Stomach (tissue), 8 donors: ENCODE measurements at regions not wholly inside any gene's neighbourhood (a gene's known extent, or its start where the extent isn't known, plus 50 kb on each side); places are given as distances from the start of the nearest gene placed in this dataset.

Source experiments
- DNase-seq, 2 donors: peaks; one replicate each; pipeline versions ENCODE4 v3.0.0 to v3.0.0-alpha.2; 2013 to 2019
- H3K27ac ChIP-seq, 5 donors: fragments of 200-600 bp in 4 of 5; sonication (generic) in 4 of 5; one replicate each; pipeline ENCODE4 v1.5.1; 2013 to 2019; ENCODE audit warnings: mild to moderate bottlenecking in 1 of 5, moderate library complexity in 1 of 5
- H3K27me3 ChIP-seq, 3 donors: fragments of 200-600 bp; sonication (generic); one replicate each; pipeline ENCODE4 v1.5.1; 2017 to 2019; ENCODE audit warnings: mixed run types in 1 of 3
- H3K36me3 ChIP-seq, 4 donors: fragments of 200-600 bp; sonication (generic); 1 replicate in 3 of 4; 2 replicates in 1 of 4; pipeline ENCODE4 v1.5.1; 2016 to 2019
- H3K4me1 ChIP-seq, 4 donors: fragments of 200-600 bp; sonication (generic); one replicate each; pipeline ENCODE4 v1.5.1; 2016 to 2019
- H3K4me3 ChIP-seq, 4 donors: fragments of 200-600 bp; sonication (generic) in 3 of 4; one replicate each; pipeline ENCODE4 v1.5.1; 2016 to 2019; ENCODE audit warnings: mild to moderate bottlenecking in 1 of 4
- H3K9me3 ChIP-seq, 4 donors: fragments of 200-600 bp; sonication (generic); one replicate each; pipeline ENCODE4 v1.5.1; 2016 to 2019
- EP300 ChIP-seq: sonication (generic); formaldehyde crosslinking; IDR thresholded peaks from one replicate; pipeline ENCODE4 v1.6.1; 2017; ENCODE audit warnings: antibody characterized with exemption
- POLR2A ChIP-seq, 4 donors: fragments of 450-650 bp; IDR thresholded peaks; one replicate each; pipeline ENCODE4 v1.6.1; 2016; ENCODE audit warnings: antibody characterized with exemption in 4 of 4, control low read depth in 2 of 4, mild to moderate bottlenecking in 1 of 4, moderate library complexity in 1 of 4
- POLR2AphosphoS5 ChIP-seq, 3 donors: sonication (generic); formaldehyde crosslinking; IDR thresholded peaks; one replicate each; pipeline ENCODE4 v1.6.1; 2016; ENCODE audit warnings: antibody characterized with exemption in 3 of 3
- WGBS, 5 donors: extraction: QIAGEN DNeasy Blood & Tissue Kit in 3 of 5; methylation state at CpG; one replicate each; pipeline versions ENCODE4 v1.1.5 to v1.1.7; 2013 to 2018; 5-methylcytosine and 5-hydroxymethylcytosine counted together
- intact Hi-C: fragments of 100-400 bp; cut with DNase I; formaldehyde crosslinking; loops from one replicate; pipeline ENCODE4 v1.15.1; 2023; ENCODE audit warnings: low total_unique reads
- TF ChIP-seq, protein P1 (sequence below), 7 experiments: fragments of 450-650 bp in 4 of 7; fragments of 200-600 bp in 3 of 7; sonication (generic) in 3 of 7; IDR thresholded peaks; one replicate each; pipeline ENCODE4 v1.5.1; 2016 to 2019; ENCODE audit warnings: antibody characterized with exemption in 7 of 7, control low read depth in 2 of 7, mild to moderate bottlenecking in 1 of 7
- donor health status: healthy with polysubstance abuse.
- donor health status: Bipolar disorder and iron deficiency.
- donor health status: healthy.

DNA sequence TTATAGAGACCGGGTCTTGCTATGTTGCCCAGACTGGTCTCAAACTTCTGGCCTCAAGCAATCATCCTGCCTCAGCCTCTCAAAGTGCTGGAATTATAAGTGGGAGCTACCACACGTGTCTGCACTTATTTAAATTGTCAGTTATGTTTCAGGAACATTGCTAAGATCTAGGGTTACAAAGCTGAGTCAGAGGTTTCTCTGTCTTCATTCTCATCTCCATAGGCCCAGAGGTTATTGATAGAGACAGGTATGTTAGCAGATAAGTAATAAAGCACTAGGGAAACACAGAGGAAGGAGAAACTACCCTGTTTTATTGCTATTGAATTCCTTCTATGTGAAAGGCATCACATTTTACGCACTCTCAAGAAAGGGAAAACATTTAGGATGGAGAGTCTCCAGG, 214.1 kb downstream of the REEP3 start:
- Histone ChIP-seq H3K4me1 (no peaks in the 10 kb centered on the region), H3K9me3 (no peaks in the 10 kb centered on the region), H3K36me3 (no peaks in the 10 kb centered on the region), H3K27ac (no peak overlapping the region), H3K4me3 (no peak overlapping the region), H3K27me3 (no peaks in the 10 kb centered on the region)
- intact Hi-C loops, result no loop called here
- no peak for DNase-seq
- WGBS, 5 donors, result 85 to 90% (median 87%) methylated on average over 3 of the region's 3 CpGs
- TF ChIP-seq EP300, result no peak
- TF ChIP-seq POLR2AphosphoS5 (IDR thresholded peaks at IDR 0.05), result no peak
- TF ChIP-seq POLR2A (IDR thresholded peaks at IDR 0.05), result no peak
- TF ChIP-seq, protein P1, sequence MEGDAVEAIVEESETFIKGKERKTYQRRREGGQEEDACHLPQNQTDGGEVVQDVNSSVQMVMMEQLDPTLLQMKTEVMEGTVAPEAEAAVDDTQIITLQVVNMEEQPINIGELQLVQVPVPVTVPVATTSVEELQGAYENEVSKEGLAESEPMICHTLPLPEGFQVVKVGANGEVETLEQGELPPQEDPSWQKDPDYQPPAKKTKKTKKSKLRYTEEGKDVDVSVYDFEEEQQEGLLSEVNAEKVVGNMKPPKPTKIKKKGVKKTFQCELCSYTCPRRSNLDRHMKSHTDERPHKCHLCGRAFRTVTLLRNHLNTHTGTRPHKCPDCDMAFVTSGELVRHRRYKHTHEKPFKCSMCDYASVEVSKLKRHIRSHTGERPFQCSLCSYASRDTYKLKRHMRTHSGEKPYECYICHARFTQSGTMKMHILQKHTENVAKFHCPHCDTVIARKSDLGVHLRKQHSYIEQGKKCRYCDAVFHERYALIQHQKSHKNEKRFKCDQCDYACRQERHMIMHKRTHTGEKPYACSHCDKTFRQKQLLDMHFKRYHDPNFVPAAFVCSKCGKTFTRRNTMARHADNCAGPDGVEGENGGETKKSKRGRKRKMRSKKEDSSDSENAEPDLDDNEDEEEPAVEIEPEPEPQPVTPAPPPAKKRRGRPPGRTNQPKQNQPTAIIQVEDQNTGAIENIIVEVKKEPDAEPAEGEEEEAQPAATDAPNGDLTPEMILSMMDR (IDR thresholded peaks at IDR 0.05), result no peak

DNA sequence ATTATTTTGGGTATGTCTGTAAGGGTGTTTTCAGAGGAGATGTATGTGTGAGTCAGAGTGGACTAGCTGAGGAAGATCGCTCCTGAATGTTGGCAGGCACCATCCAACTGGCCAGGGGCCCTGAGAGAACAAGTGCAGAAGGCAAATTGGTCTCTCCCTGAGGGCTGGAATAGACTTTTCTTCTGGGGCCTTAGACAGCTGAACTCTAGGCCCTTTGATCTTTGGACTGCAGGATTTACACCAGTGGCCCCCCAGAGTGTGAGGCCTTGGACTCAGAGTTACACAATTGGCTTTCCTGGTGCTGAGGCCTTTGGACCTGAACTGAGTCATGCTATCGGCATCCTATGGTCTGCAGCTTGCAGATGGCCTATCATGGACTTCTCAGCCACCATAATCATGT, 217.2 kb downstream of the REEP3 start:
- Histone ChIP-seq H3K27ac (no peak overlapping the region), H3K27me3 (no peaks in the 10 kb centered on the region), H3K9me3 (no peaks in the 10 kb centered on the region), H3K36me3 (no peaks in the 10 kb centered on the region), H3K4me3 (no peak overlapping the region), H3K4me1 (no peaks in the 10 kb centered on the region)
- intact Hi-C loops, result no loop called here
- WGBS, 5 donors, result 61 to 87% (median 81%) methylated on average over 2 of the region's 2 CpGs
- DNase-seq, result peak in 1 of 2 donors; percentile 38
- TF ChIP-seq EP300 (no peak), POLR2AphosphoS5 (IDR thresholded peaks at IDR 0.05) (no peak), POLR2A (IDR thresholded peaks at IDR 0.05) (no peak)
- TF ChIP-seq, protein P1 (IDR thresholded peaks at IDR 0.05), result no peak

DNA sequence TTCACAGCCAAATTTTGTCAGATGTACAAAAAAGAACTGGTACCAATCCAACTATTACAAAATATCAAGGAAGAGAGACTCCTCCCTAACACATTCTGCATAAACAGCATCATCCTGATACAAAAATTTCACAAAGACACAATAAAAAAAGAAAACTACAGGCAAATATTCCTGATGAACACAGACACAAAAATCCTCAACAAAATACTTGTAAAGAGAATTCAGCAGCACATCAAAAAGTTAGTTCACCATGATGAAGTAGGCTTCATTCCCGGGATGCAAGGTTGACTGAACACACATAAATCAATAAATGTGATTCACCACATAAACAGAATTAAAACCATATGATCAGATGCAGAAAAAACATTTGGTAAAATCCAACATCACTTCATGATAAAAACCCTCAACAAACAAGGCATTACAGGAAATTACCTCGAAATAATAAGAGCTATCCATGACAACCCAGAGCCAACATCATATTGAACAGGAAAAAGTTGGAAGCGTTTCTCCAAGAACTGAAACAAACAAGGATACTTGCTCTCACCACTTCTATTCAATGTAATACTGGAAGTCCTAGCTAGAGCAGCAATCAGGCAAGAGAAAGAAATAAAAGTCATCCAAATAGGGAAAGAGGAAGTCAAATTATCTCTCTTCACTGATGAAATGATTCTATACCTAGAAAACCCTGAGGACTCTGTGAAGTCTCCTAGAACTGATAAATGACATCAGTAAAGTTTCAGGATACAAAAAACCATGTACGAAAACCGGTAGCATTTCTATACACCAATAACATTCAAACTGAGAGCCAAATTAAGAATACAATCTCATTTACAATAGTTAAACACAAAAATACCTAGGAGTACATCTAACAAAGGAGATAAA, 223.1 kb downstream of the REEP3 start:
- peak overlapping the region in 1 of 5 donors; percentile 13 for H3K27ac ChIP-seq
- intact Hi-C loops, result no loop called here
- no peaks in the 10 kb centered on the region for H3K9me3 ChIP-seq
- no peak overlapping the region for H3K4me3 ChIP-seq
- no peak for TF ChIP-seq POLR2AphosphoS5 (IDR thresholded peaks at IDR 0.05)
- TF ChIP-seq EP300, result no peak
- no peak for TF ChIP-seq POLR2A (IDR thresholded peaks at IDR 0.05)
- TF ChIP-seq, protein P1 (IDR thresholded peaks at IDR 0.05), result no peak
- no peaks in the 10 kb centered on the region for H3K27me3 ChIP-seq
- DNase-seq, result no peak
- H3K4me1 ChIP-seq, result no peaks in the 10 kb centered on the region
- 45 to 60% (median 56%) methylated on average over 5 of the region's 5 CpGs for WGBS, 5 donors
- H3K36me3 ChIP-seq, result no peaks in the 10 kb centered on the region

DNA sequence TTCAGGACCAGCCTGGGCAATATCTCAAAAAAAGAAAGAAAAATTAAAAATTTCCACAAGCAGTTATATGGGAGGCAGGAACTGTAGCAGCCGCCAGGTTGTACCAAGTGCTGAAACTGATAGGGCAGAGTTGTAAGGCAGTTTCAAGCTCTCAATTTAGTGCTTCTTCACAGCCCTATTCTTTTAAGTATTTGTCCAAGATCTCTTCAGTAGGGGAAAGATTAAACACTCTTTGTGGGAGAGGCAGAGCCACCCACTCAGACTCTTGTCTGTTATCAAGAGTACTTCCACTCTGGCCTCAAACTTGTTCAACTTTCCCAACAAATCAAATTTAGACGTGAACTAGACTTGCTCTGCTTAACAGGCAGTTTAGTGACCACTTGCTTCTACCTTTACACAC, 228.7 kb downstream of the REEP3 start:
- Histone ChIP-seq H3K27me3 (no peaks in the 10 kb centered on the region), H3K27ac (no peak overlapping the region), H3K4me3 (no peak overlapping the region), H3K9me3 (no peaks in the 10 kb centered on the region), H3K4me1 (no peaks in the 10 kb centered on the region), H3K36me3 (no peaks in the 10 kb centered on the region)
- DNase-seq, result no peak
- intact Hi-C loops, result no loop called here
- TF ChIP-seq, protein P1 (IDR thresholded peaks at IDR 0.05), result no peak
- TF ChIP-seq POLR2AphosphoS5 (IDR thresholded peaks at IDR 0.05) (no peak), POLR2A (IDR thresholded peaks at IDR 0.05) (no peak), EP300 (no peak)
- 41 to 65% (median 57%) methylated on average over 2 of the region's 2 CpGs; no CpG with 5 or more reads in 1 of the 5 donors for WGBS, 5 donors
